K562 (cell line): ENCODE measurements at regions not wholly inside any gene's neighbourhood (a gene's known extent, or its start where the extent isn't known, plus 50 kb on each side); places are given as distances from the start of the nearest gene placed in this dataset.

Source experiments
- ATAC-seq: fragments of 200-7000 bp; cut with Tn5 transposase; 3 replicates; pipeline ENCODE4 v1.9.1; 2020; ENCODE audit warnings: moderate library complexity
- BruUV-seq: library from RNA; stranded (reverse); fragments of 400-500 nt; replicated peaks from 2 replicates; lab custom pipeline; 2021; lab: Mats Ljungman, UMichigan
- CTCF ChIA-PET: fragments of 300-600 bp; formaldehyde crosslinking; extraction: SDS; loops from one replicate; lab custom pipeline; 2021; ENCODE audit warnings: low intra/inter-chr PET ratio; lab: Yijun Ruan, JAX
- POLR2A ChIA-PET: fragments of 300-600, 350-650 bp; sonication (Branson Sonifier 250); formaldehyde crosslinking; extraction: SDS; loops from one replicate; lab custom pipeline; 2021; ENCODE audit warnings: antibody characterized with exemption, inconsistent platforms; lab: Yijun Ruan, JAX
- DNase-seq, 4 experiments: peaks; one replicate each; pipeline versions ENCODE4 v3.0.0 to v3.0.0-alpha.2; 2011 to 2018; ENCODE audit warnings: low spot score in 3 of 4, mixed read lengths in 3 of 4; ENCODE audit errors: extremely low read depth in 1 of 4
- FAIRE-seq: peaks from 2 replicates; lab custom pipeline; 2011; peaks lifted over from hg19 to GRCh38; lab: Jason Lieb, UNC
- H2AFZ ChIP-seq: 2 replicates; pipeline ENCODE4 v1.6.0; 2011; ENCODE audit warnings: low read depth, low read length, control low read depth, inconsistent platforms
- H3K27ac ChIP-seq: fragments of 200-600 bp; 3 replicates; pipeline ENCODE4 v1.8.0; 2011; ENCODE audit warnings: low read depth, mild to moderate bottlenecking, control low read depth, inconsistent platforms, low read length, moderate library complexity, mixed read lengths; ENCODE audit errors: extremely low read depth
- H3K27me3 ChIP-seq, 2 experiments: fragments of 300-600 bp in 1 of 2; 2 replicates in 1 of 2; 3 replicates in 1 of 2; pipeline versions ENCODE4 v1.6.0 to v1.8.0; 2011; ENCODE audit warnings: inconsistent platforms in 2 of 2, low read length in 2 of 2, mild to moderate bottlenecking in 1 of 2, mixed read lengths in 1 of 2, moderate library complexity in 1 of 2; ENCODE audit not compliant: control insufficient read depth in 2 of 2, insufficient read depth in 2 of 2
- H3K36me3 ChIP-seq: fragments of 300-600 bp; 3 replicates; pipeline ENCODE4 v1.8.0; 2011; ENCODE audit warnings: mild to moderate bottlenecking, low read length, inconsistent platforms; ENCODE audit not compliant: control insufficient read depth, insufficient read depth
- H3K4me1 ChIP-seq, 2 experiments: fragments of 200-600 bp in 1 of 2; replicated peaks in 1 of 2; 2 replicates in 1 of 2; 3 replicates in 1 of 2; pipeline versions ENCODE4 v1.5.1 to v1.8.0; 2011; ENCODE audit warnings: inconsistent platforms in 2 of 2, low read length in 2 of 2, mild to moderate bottlenecking in 1 of 2, mixed read lengths in 1 of 2, moderate library complexity in 1 of 2; ENCODE audit not compliant: control insufficient read depth in 2 of 2, insufficient read depth in 2 of 2
- H3K4me2 ChIP-seq: 2 replicates; pipeline ENCODE4 v1.6.1; 2011; ENCODE audit warnings: low read length, control low read depth, inconsistent platforms, mixed read lengths; ENCODE audit not compliant: insufficient read depth
- H3K4me3 ChIP-seq: fragments of 200-600 bp; sonication (generic), shearing (Covaris generic); 2 replicates; pipeline ENCODE4 v1.5.1; 2016; ENCODE audit warnings: control low read depth, inconsistent platforms
- H3K79me2 ChIP-seq: fragments of 200-600 bp; 3 replicates; pipeline ENCODE4 v1.8.0; 2011; ENCODE audit warnings: low read length, inconsistent platforms; ENCODE audit not compliant: control insufficient read depth, insufficient read depth
- H3K9ac ChIP-seq, 2 experiments: 2 replicates each; pipeline versions ENCODE4 v1.6.0 to v1.6.1; 2011; ENCODE audit warnings: low read depth in 2 of 2, low read length in 2 of 2, control low read depth in 1 of 2, inconsistent platforms in 1 of 2, mild to moderate bottlenecking in 1 of 2, mixed read lengths in 1 of 2; ENCODE audit not compliant: insufficient read depth in 1 of 2
- H3K9me1 ChIP-seq: one replicate; pipeline ENCODE4 v1.6.0; 2011; ENCODE audit warnings: inconsistent platforms, mild to moderate bottlenecking, low read length, moderate library complexity; ENCODE audit not compliant: control insufficient read depth, insufficient read depth
- H3K9me3 ChIP-seq: replicated peaks from 2 replicates; pipeline ENCODE4 v1.5.1; 2011; ENCODE audit warnings: low read depth, low read length, inconsistent platforms; ENCODE audit not compliant: control insufficient read depth, insufficient read depth
- H4K20me1 ChIP-seq: replicated peaks from 2 replicates; pipeline ENCODE4 v1.6.1; 2011; ENCODE audit warnings: low read length, inconsistent platforms, mixed read lengths; ENCODE audit not compliant: control insufficient read depth, insufficient read depth
- C11orf30 ChIP-seq: fragments of 450-650 bp; IDR thresholded peaks from 2 replicates; pipeline ENCODE4 v1.6.1; 2016; ENCODE audit warnings: low read depth, mild to moderate bottlenecking
- CTCF ChIP-seq, 3 experiments: IDR thresholded peaks in 2 of 3; conservative IDR thresholded peaks in 1 of 3; 2 replicates each; pipeline ENCODE4 v1.5.1; 2011 to 2012; ENCODE audit warnings: low read length in 3 of 3, mild to moderate bottlenecking in 3 of 3, control low read depth in 2 of 3, improper control_type of control experiment in 1 of 3, inconsistent platforms in 1 of 3, low read depth in 1 of 3, mixed read lengths in 1 of 3, moderate library complexity in 1 of 3; ENCODE audit not compliant: insufficient read depth in 2 of 3
- MAFK ChIP-seq: IDR thresholded peaks from 2 replicates; pipeline ENCODE4 v1.6.1; 2011; ENCODE audit warnings: low read length, improper control_type of control experiment
- NR2F6 ChIP-seq: fragments of 450-650 bp; formaldehyde crosslinking; IDR thresholded peaks from 2 replicates; pipeline ENCODE4 v1.4.0; 2020; ENCODE audit warnings: mild to moderate bottlenecking
- RAD21 ChIP-seq, 2 experiments: fragments of 250-450 bp in 1 of 2; fragments of 450-650 bp in 1 of 2; sonication (Bioruptor Pico) in 1 of 2; formaldehyde crosslinking in 1 of 2; IDR thresholded peaks in 1 of 2; conservative IDR thresholded peaks in 1 of 2; 2 replicates each; pipeline versions ENCODE4 v1.4.0 to v1.8.0; 2020 to 2022; ENCODE audit warnings: mild to moderate bottlenecking in 2 of 2, moderate library complexity in 1 of 2
- TAF15 ChIP-seq: fragments of 200-400 bp; formaldehyde crosslinking; IDR thresholded peaks from 2 replicates; pipeline ENCODE4 v1.6.1; 2017; ENCODE audit warnings: mild to moderate bottlenecking, low read depth, low read length, moderate library complexity
- WGBS: fragments of 100-300 bp; shearing (Covaris generic); methylation state at CpG from one replicate; pipeline ENCODE4 v1.1.6; 2016; ENCODE audit warnings: low coverage, mixed read lengths; ENCODE audit not compliant: insufficient coverage; ENCODE audit errors: missing lambda C conversion rate; 5-methylcytosine and 5-hydroxymethylcytosine counted together
- in situ Hi-C: fragments of 300-500 bp; cut with MboI; formaldehyde crosslinking; loops from 4 replicates; pipeline ENCODE4 v1.15.0; 2018; ENCODE audit warnings: inconsistent platforms, mixed read lengths
- intact Hi-C: fragments of 100-400 bp; cut with micrococcal nuclease; formaldehyde crosslinking; loops from 2 replicates; pipeline ENCODE4 v1.14.2; 2022

- CTCF ChIA-PET = no interaction called here
- POLR2A ChIA-PET = interaction anchor here (0.7 kb wide), 1 partner anchor 958 kb away, joined by 3 read pairs; no protein-coding TSS in a partner anchor
- Histone ChIP-seq H3K4me2 (no peak overlapping the region), H4K20me1 (no peaks in the 10 kb centered on the region), H2AFZ (no peak overlapping the region), H3K27ac (no peak overlapping the region), H3K9me1 (no peaks in the 10 kb centered on the region), H3K79me2 (no peaks in the 10 kb centered on the region), H3K4me3 (no peak overlapping the region), H3K27me3 (peaks cover 2 to 29% of the 10 kb centered on the region in 2 experiments; a peak in 3 of 5 replicates), H3K4me1 (no peaks in the 10 kb centered on the region), H3K36me3 (no peaks in the 10 kb centered on the region), H3K9me3 (no peaks in the 10 kb centered on the region), H3K9ac (no peak overlapping the region)
- 0% methylated on average over 4 of the region's 4 CpGs for WGBS
- intact Hi-C loops = loop anchor here (5.0 kb wide), 1 partner anchor 118 kb away; no protein-coding TSS in a partner anchor
- no peak for FAIRE-seq
- no peak for DNase-seq
- in situ Hi-C loops = no loop called here
- no TSS peak for BruUV-seq
- no peak for ATAC-seq
- TF ChIP-seq C11orf30 (0 out of 2 replicates have a peak, but pooled peaks have one; percentile 18), MAFK (peak; percentile 58), NR2F6 (CRISPR knock-in tag) (no peak)
Observed at GRCh38 chr10:78165172-78165571, 131.5 kb downstream of the RPS24 start.

DNA sequence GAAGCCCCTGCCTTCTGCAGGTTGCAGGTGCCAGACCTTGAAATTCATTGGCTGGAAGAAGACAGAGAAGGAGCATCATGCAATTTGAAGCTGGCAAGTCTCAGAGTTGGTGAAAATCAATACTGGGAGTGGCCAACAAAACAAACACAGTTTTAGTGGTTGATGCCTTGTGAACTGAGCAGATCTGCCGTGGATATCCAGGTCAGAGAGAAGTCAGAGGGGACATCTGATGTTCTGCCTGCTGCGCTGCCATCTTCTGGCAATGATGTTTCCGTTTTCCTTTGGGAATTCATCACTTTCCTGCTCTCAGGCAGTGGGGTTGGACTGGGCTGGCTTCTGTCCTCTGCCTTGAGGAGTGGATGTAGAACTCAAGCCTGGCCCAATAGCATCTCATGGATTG, 132.0 kb downstream of the RPS24 start:
- Histone ChIP-seq H3K36me3 (no peaks in the 10 kb centered on the region), H3K9me1 (no peaks in the 10 kb centered on the region), H3K27ac (no peak overlapping the region), H3K79me2 (no peaks in the 10 kb centered on the region), H3K9me3 (no peaks in the 10 kb centered on the region), H3K27me3 (peaks cover 2 to 27% of the 10 kb centered on the region in 2 experiments; a peak in 3 of 5 replicates), H3K4me2 (no peak overlapping the region), H3K4me3 (no peak overlapping the region), H2AFZ (no peak overlapping the region), H3K9ac (no peak overlapping the region), H3K4me1 (no peaks in the 10 kb centered on the region), H4K20me1 (no peaks in the 10 kb centered on the region)
- ATAC-seq = no peak; the same call in 2 of the 3 replicates
- no peak for FAIRE-seq
- BruUV-seq = no TSS peak
- in situ Hi-C loops (no loop called here), intact Hi-C loops (loop anchor here (5.0 kb wide), 1 partner anchor 118 kb away; no protein-coding TSS in a partner anchor)
- WGBS = 2% methylated on average over 3 of the region's 3 CpGs
- TF ChIP-seq RAD21 (CRISPR knock-in tag; conservative IDR thresholded peaks at IDR 0.05 in 1 of 2, IDR thresholded peaks at IDR 0.05 in 1 of 2) (peak in 1 of 2 experiments; percentile 40; a peak in 2 of 4 replicates), TAF15 (no peak), CTCF (IDR thresholded peaks at IDR 0.05 in 2 of 3, conservative IDR thresholded peaks at IDR 0.05 in 1 of 3; ENCODE audit: insufficient read depth in 2 of 3, low read depth in 1 of 3, low read length in 3 of 3) (peak; percentile 18 to 31 (median 21); a peak in 1 of 6 replicates)
- ChIA-PET CTCF (no interaction called here), POLR2A (interaction anchor here (0.7 kb wide), 1 partner anchor 958 kb away, joined by 3 read pairs; no protein-coding TSS in a partner anchor)
- no peak for DNase-seq
